Tibial nerve (tissue), 4 donors: ENCODE measurements at regions not wholly inside any gene's neighbourhood (a gene's known extent, or its start where the extent isn't known, plus 50 kb on each side); places are given as distances from the start of the nearest gene placed in this dataset.

Experiments used
- DNase-seq, 2 donors: peaks; one replicate each; pipeline ENCODE4 v3.0.0-alpha.2; 2019; ENCODE audit warnings: low spot score in 2 of 2
- H3K27ac ChIP-seq, 4 donors: fragments of 200-600 bp; sonication (generic) in 3 of 4; one replicate each; pipeline ENCODE4 v1.5.1; 2017 to 2019; ENCODE audit warnings: mild to moderate bottlenecking in 1 of 4
- H3K27me3 ChIP-seq, 2 donors: fragments of 200-600 bp; sonication (generic) in 1 of 2; one replicate each; pipeline versions ENCODE4 v1.5.1 to v1.6.0; 2017 to 2019
- H3K36me3 ChIP-seq, 3 donors: fragments of 200-600 bp; sonication (generic); one replicate each; pipeline ENCODE4 v1.5.1; 2018 to 2019
- H3K4me1 ChIP-seq, 4 donors: fragments of 200-600 bp; sonication (generic) in 3 of 4; one replicate each; pipeline ENCODE4 v1.5.1; 2017 to 2019
- H3K4me3 ChIP-seq, 4 donors: fragments of 200-600 bp; sonication (generic) in 3 of 4; one replicate each; pipeline ENCODE4 v1.5.1; 2017 to 2019; ENCODE audit warnings: mild to moderate bottlenecking in 1 of 4, moderate library complexity in 1 of 4
- H3K9me3 ChIP-seq, 4 donors: fragments of 200-600 bp; sonication (generic) in 3 of 4; one replicate each; pipeline ENCODE4 v1.5.1; 2017 to 2019
- EP300 ChIP-seq, 2 donors: sonication (generic); formaldehyde crosslinking; IDR thresholded peaks; one replicate each; pipeline ENCODE4 v1.6.1; 2017; ENCODE audit warnings: antibody characterized with exemption in 2 of 2, mild to moderate bottlenecking in 1 of 2
- POLR2A ChIP-seq, 2 donors: fragments of 450-650 bp; IDR thresholded peaks; one replicate each; pipeline ENCODE4 v1.6.1; 2017; ENCODE audit warnings: antibody characterized with exemption in 2 of 2, mild to moderate bottlenecking in 2 of 2, moderate library complexity in 2 of 2
- WGBS, 2 donors: methylation state at CpG; one replicate each; pipeline ENCODE4 v1.1.5; 2018; 5-methylcytosine and 5-hydroxymethylcytosine counted together
- TF ChIP-seq, protein P1 (sequence below), 5 experiments: fragments of 200-600 bp in 3 of 5; fragments of 450-650 bp in 2 of 5; sonication (generic) in 3 of 5; IDR thresholded peaks; one replicate each; pipeline ENCODE4 v1.5.1; 2016 to 2019; ENCODE audit warnings: antibody characterized with exemption in 5 of 5, mild to moderate bottlenecking in 3 of 5, moderate library complexity in 2 of 5

DNA sequence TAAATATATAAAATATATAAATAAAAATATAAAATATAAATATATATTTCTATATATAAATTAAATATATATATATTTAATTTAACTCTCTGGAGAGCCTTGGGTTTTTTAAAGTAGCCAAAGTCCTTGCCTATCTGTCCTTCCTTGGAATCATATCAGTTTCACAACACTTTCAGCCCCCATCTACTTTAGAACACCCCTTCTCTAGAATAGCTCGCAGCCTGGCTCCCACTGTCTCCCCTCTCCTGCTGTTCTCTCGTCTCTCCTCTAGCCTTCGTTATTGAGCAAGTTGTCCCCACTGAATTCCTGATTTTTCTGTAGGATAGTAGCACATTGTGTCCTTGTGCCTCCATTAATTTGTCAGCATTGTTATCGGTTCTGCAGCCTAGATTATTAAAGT, 677.0 kb downstream of the RNF144A start:
- Histone ChIP-seq H3K4me1 (no peaks in the 10 kb centered on the region), H3K36me3 (no peaks in the 10 kb centered on the region), H3K4me3 (no peak overlapping the region), H3K9me3 (no peaks in the 10 kb centered on the region), H3K27ac (no peak overlapping the region), H3K27me3 (no peaks in the 10 kb centered on the region)
- TF ChIP-seq EP300 (IDR thresholded peaks at IDR 0.05) = no peak
- TF ChIP-seq POLR2A (IDR thresholded peaks at IDR 0.05) = no peak
- TF ChIP-seq, protein P1, sequence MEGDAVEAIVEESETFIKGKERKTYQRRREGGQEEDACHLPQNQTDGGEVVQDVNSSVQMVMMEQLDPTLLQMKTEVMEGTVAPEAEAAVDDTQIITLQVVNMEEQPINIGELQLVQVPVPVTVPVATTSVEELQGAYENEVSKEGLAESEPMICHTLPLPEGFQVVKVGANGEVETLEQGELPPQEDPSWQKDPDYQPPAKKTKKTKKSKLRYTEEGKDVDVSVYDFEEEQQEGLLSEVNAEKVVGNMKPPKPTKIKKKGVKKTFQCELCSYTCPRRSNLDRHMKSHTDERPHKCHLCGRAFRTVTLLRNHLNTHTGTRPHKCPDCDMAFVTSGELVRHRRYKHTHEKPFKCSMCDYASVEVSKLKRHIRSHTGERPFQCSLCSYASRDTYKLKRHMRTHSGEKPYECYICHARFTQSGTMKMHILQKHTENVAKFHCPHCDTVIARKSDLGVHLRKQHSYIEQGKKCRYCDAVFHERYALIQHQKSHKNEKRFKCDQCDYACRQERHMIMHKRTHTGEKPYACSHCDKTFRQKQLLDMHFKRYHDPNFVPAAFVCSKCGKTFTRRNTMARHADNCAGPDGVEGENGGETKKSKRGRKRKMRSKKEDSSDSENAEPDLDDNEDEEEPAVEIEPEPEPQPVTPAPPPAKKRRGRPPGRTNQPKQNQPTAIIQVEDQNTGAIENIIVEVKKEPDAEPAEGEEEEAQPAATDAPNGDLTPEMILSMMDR (IDR thresholded peaks at IDR 0.05) = no peak
- DNase-seq = no peak
- WGBS, 2 donors = 64 to 73% methylated on average over 4 of the region's 4 CpGs

DNA sequence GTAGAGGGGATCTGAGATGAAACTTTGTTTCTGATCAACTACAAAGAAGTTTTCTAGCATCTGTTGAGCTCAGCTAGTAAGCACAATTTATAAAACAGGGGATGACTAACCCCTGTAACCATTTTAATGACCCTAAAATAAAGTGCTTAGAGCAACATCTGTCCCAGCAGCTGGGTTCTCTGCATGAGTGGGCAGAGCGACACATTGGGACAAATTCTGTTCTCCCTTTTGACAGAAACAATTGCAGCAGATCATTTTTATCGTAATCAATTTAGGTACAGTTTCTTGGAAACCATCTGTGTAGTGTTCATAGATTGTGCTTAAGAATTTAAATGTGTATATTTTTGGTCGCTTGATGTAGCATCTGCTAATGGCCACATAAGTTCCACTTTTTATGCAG, 678.0 kb downstream of the RNF144A start:
- no peaks in the 10 kb centered on the region for H3K36me3 ChIP-seq
- 77 to 80% methylated on average over 3 of the region's 3 CpGs for WGBS, 2 donors
- no peak for TF ChIP-seq POLR2A (IDR thresholded peaks at IDR 0.05)
- TF ChIP-seq, protein P1 (IDR thresholded peaks at IDR 0.05) = no peak
- no peak for TF ChIP-seq EP300 (IDR thresholded peaks at IDR 0.05)

DNA sequence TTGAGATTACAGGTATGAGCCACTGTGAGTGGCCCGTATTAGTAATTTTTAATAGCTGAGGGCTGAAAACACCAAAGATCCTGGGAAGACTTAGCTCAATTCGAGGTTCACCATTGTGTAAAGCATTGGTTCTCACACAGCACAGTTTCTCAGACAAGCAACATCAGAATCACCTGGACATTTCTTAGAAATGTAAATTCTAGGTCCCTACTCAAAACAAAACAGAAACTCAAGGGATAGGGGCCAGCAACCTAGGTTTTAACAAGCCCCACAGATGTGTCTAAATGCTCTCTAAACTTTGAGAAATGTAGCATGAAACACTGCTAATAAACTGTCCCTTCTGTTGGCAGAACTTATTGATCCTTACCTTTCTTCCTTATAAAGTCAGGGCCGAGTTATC, 681.2 kb downstream of the RNF144A start:
- H3K4me3 ChIP-seq = no peak overlapping the region
- no peak overlapping the region for H3K27ac ChIP-seq
- H3K9me3 ChIP-seq = no peaks in the 10 kb centered on the region
- WGBS, 2 donors = 92 to 96% methylated on average over 3 of the region's 3 CpGs
- TF ChIP-seq EP300 (IDR thresholded peaks at IDR 0.05) (no peak), POLR2A (IDR thresholded peaks at IDR 0.05) (no peak)
- TF ChIP-seq, protein P1 (IDR thresholded peaks at IDR 0.05) = no peak
- no peaks in the 10 kb centered on the region for H3K4me1 ChIP-seq
- H3K36me3 ChIP-seq = no peaks in the 10 kb centered on the region
- H3K27me3 ChIP-seq = no peaks in the 10 kb centered on the region
- DNase-seq = no peak

More for the DNA sequence above, 678.0 kb downstream of the RNF144A start:
- no peaks in the 10 kb centered on the region for H3K9me3 ChIP-seq
- no peaks in the 10 kb centered on the region for H3K27me3 ChIP-seq
- DNase-seq = no peak
- H3K4me1 ChIP-seq = no peaks in the 10 kb centered on the region
- H3K4me3 ChIP-seq = no peak overlapping the region
- H3K27ac ChIP-seq = no peak overlapping the region

DNA sequence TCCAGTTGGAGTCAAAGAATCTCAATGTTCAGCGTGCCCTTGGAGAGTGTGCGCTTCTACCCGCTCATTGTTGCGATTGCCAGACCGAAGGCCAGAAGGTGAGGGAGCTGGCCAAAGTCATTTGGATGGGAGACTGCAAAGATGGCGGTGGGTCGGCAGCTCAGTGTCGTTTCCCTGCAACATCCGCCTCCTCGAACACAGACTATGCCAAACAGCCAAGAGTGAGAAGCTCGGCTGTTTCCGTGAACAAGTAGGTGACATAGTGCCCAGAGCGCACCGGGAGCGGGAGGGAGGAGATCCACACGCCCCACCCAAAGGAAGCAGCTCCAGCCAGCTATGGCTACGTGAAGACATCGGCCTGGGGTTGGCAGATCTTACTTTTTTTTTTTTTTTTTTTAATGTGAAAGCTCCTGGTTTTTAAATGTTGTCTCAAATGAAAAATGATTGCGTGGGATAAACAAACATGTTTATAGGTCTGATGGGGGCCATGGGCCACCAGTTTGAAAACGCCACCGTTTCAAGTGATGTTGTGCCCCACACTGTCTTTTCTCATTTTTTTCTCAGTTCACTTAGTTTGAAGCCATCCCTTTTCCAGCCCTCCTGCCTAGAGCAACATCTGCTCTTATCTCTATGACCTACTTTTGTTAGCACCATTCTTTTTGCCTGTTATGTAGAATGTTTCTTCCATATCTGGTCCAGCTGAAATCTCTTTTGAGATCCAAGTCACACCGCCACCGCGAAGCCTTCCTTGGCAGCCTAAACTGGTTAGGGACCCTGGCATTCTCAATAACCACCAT, 682.4 kb downstream of the RNF144A start:
- no peak for DNase-seq
- Histone ChIP-seq H3K27ac (no peak overlapping the region), H3K4me3 (no peak overlapping the region), H3K27me3 (no peaks in the 10 kb centered on the region), H3K9me3 (no peaks in the 10 kb centered on the region), H3K36me3 (no peaks in the 10 kb centered on the region), H3K4me1 (no peaks in the 10 kb centered on the region)
- no peak for TF ChIP-seq EP300 (IDR thresholded peaks at IDR 0.05)
- TF ChIP-seq, protein P1 (IDR thresholded peaks at IDR 0.05) = no peak
- no peak for TF ChIP-seq POLR2A (IDR thresholded peaks at IDR 0.05)
- 95% methylated on average over 24 of the region's 24 CpGs for WGBS, 2 donors

DNA sequence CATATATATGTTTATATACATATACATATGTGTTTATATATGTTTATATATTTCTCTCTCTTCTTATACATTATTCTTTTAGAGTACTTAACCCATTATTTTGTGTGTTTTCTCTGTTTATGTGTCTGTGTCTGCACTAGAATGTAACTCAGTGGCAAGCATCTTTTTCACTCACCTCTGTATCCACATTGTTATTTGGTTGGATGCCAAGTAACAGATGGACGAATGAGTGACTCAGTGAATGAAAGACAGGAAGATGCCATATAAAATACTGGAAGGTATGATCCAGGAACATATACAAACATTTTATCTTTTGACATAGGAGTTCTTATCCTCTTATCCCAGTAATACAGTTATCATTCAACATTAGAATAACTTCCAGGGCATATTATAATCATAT, 684.8 kb downstream of the RNF144A start:
- Histone ChIP-seq H3K4me3 (no peak overlapping the region), H3K4me1 (no peaks in the 10 kb centered on the region), H3K9me3 (no peaks in the 10 kb centered on the region), H3K27ac (no peak overlapping the region), H3K27me3 (no peaks in the 10 kb centered on the region), H3K36me3 (no peaks in the 10 kb centered on the region)
- TF ChIP-seq EP300 (IDR thresholded peaks at IDR 0.05) (no peak), POLR2A (IDR thresholded peaks at IDR 0.05) (no peak)
- TF ChIP-seq, protein P1 (IDR thresholded peaks at IDR 0.05) = no peak
- WGBS, 2 donors = 57 to 63% methylated on average over 1 of the region's 1 CpG
- DNase-seq = no peak
